Neural progenitor cell (in vitro differentiated cells): ENCODE measurements at regions not wholly inside any gene's neighbourhood (a gene's known extent, or its start where the extent isn't known, plus 50 kb on each side); places are given as distances from the start of the nearest gene placed in this dataset.

Source experiments
- CTCF ChIP-seq: fragments of 200-600 bp; sonication (generic); IDR thresholded peaks from 2 replicates; pipeline ENCODE4 v1.5.1; 2017; ENCODE audit warnings: antibody characterized with exemption, mild to moderate bottlenecking
- EZH2 ChIP-seq: fragments of 200-600 bp; sonication (generic); IDR thresholded peaks from 2 replicates; pipeline ENCODE4 v1.6.1; 2017; ENCODE audit warnings: antibody characterized with exemption, mild to moderate bottlenecking, moderate library complexity
- EZH2phosphoT487 ChIP-seq: fragments of 200-600 bp; sonication (generic); IDR thresholded peaks from 2 replicates; pipeline ENCODE4 v1.6.1; 2017; ENCODE audit warnings: antibody characterized with exemption

GRCh38 chr16:54628796-54629625 lies 301.7 kb upstream of the IRX5 start:
- TF ChIP-seq CTCF (no peak), EZH2phosphoT487 (no peak), EZH2 (no peak)
